ENCODE measurements at regions not wholly inside any gene's neighbourhood (a gene's known extent, or its start where the extent isn't known, plus 50 kb on each side); places are given as distances from the start of the nearest gene placed in this dataset.
A peak's percentile ranks its signal among the peaks of the same experiment; 100 is the strongest.

- Histone ChIP-seq H3K4me3 (replicated peaks; ENCODE audit: insufficient read depth, low read length) (no peak overlapping the region), H3K27ac (replicated peaks) (no peak overlapping the region), H3K27me3 (ENCODE audit: insufficient read depth, poor library complexity, severe bottlenecking) (no peaks in the 10 kb centered on the region)
- no peak for DNase-seq (ENCODE audit: low read depth in 1 of 2, low spot score in 1 of 2)
- TF ChIP-seq POLR2AphosphoS5 (IDR thresholded peaks at IDR 0.05; ENCODE audit: low read depth) (no peak), GABPA (IDR thresholded peaks at IDR 0.05; ENCODE audit: low read depth) (no peak), REST (IDR thresholded peaks at IDR 0.05; ENCODE audit: insufficient replicate concordance, low read depth) (no peak), CTCF (IDR thresholded peaks at IDR 0.05; ENCODE audit: insufficient read depth, low read length) (no peak), SPI1 (IDR thresholded peaks at IDR 0.05; ENCODE audit: borderline replicate concordance, low read depth) (no peak)
These were observed 1260.3 kb downstream of the EPHA7 start for GRCh38 chr6:92159046-92159445.

GRCh38 chr6:92150553-92150952, 1268.8 kb downstream of the EPHA7 start:
- Histone ChIP-seq H3K4me3 (replicated peaks; ENCODE audit: insufficient read depth, low read length) (no peak overlapping the region), H3K27me3 (ENCODE audit: insufficient read depth, poor library complexity, severe bottlenecking) (no peaks in the 10 kb centered on the region), H3K27ac (replicated peaks) (no peak overlapping the region)
- no peak for DNase-seq (ENCODE audit: low read depth in 1 of 2, low spot score in 1 of 2)
- TF ChIP-seq REST (IDR thresholded peaks at IDR 0.05; ENCODE audit: insufficient replicate concordance, low read depth) (no peak), POLR2AphosphoS5 (IDR thresholded peaks at IDR 0.05; ENCODE audit: low read depth) (no peak), SPI1 (IDR thresholded peaks at IDR 0.05; ENCODE audit: borderline replicate concordance, low read depth) (no peak), CTCF (IDR thresholded peaks at IDR 0.05; ENCODE audit: insufficient read depth, low read length) (no peak), GABPA (IDR thresholded peaks at IDR 0.05; ENCODE audit: low read depth) (no peak)

GRCh38 chr6:92147246-92147645, 1272.1 kb downstream of the EPHA7 start:
- Histone ChIP-seq H3K27me3 (ENCODE audit: insufficient read depth, poor library complexity, severe bottlenecking) (no peaks in the 10 kb centered on the region), H3K27ac (replicated peaks) (no peak overlapping the region), H3K4me3 (replicated peaks; ENCODE audit: insufficient read depth, low read length) (no peak overlapping the region)
- DNase-seq (ENCODE audit: low read depth in 1 of 2, low spot score in 1 of 2) = peak in 1 of 2 experiments; percentile 9
- no peak for TF ChIP-seq SPI1 (IDR thresholded peaks at IDR 0.05; ENCODE audit: borderline replicate concordance, low read depth)
- no peak for TF ChIP-seq POLR2AphosphoS5 (IDR thresholded peaks at IDR 0.05; ENCODE audit: low read depth)
- TF ChIP-seq GABPA (IDR thresholded peaks at IDR 0.05; ENCODE audit: low read depth) = no peak
- TF ChIP-seq REST (IDR thresholded peaks at IDR 0.05; ENCODE audit: insufficient replicate concordance, low read depth) = no peak
- no peak for TF ChIP-seq CTCF (IDR thresholded peaks at IDR 0.05; ENCODE audit: insufficient read depth, low read length)
